HG03066 (cell line): ENCODE measurements at regions not wholly inside any gene's neighbourhood (a gene's known extent, or its start where the extent isn't known, plus 50 kb on each side); places are given as distances from the start of the nearest gene placed in this dataset.
"Not testable (repeated sequence)": the region's sequence is repeated elsewhere in the genome, so short reads cannot be mapped to it uniquely, and the experiment has no call there.

Experiments used
- ATAC-seq: cut with Tn5 transposase; IDR thresholded peaks from one replicate; pipeline ENCODE4 v1.9.1; 2021; ENCODE audit warnings: low read depth; ENCODE audit not compliant: unreplicated experiment

- no peak for ATAC-seq
These were observed 52.3 kb downstream of the MRPL57 start for GRCh38 chr13:21228738-21229137.

DNA sequence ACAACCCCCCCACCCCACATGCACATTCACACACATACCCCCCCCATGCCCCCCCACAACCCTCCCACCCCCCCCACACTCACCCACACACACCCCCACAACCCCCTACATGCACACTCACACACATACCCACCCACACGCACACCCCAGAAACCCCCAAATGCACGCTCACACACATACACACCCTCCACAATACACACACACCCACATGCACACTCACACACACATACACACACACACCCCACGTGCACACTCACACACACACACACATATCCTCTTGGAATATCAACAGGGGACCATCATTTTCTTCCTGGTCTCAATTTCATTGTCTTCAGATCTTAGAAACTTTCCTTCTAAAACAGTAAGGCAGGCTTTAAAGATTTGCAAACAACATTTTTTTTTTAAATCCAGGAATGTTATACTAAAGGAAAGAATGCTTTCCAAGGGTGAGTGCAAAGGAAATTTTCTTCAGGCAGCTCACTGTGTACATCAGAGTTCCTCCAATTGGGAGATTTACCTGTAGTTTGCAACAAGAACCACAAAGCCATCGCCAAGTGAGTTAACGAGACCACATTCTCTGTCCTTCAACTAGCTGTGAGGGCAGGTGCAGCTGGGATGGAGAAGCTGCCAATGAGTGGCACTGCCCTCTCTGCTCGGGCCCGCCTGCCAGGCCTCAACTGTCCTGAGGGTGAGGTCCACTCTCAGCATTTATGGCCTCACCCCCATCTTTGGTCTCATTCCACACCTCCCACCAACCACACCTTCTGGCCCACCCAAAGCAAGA, 53.0 kb downstream of the MRPL57 start:
- ATAC-seq = no peak

DNA sequence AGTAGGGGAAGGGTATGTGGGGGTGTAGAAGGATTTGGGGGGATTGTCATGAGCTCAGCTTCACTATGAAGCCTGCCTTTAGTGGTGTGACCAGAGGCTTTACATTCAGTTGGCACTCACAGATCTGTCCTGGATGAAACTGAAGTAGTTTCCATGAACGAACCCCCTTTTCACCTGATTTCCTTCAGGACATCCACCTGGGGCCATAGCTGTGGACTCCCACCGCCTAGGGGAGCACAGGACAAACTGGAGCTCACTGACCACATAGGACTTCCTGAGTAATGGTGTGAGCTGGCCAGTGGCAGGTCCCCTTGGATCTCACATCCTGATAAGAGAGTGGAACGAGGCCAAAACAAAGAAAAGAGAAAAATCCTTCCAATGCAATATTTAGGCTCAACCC, 54.1 kb downstream of the MRPL57 start:
- ATAC-seq = no peak

GRCh38 chr13:21231426-21231940, 55.0 kb downstream of the MRPL57 start:
- no peak for ATAC-seq

DNA sequence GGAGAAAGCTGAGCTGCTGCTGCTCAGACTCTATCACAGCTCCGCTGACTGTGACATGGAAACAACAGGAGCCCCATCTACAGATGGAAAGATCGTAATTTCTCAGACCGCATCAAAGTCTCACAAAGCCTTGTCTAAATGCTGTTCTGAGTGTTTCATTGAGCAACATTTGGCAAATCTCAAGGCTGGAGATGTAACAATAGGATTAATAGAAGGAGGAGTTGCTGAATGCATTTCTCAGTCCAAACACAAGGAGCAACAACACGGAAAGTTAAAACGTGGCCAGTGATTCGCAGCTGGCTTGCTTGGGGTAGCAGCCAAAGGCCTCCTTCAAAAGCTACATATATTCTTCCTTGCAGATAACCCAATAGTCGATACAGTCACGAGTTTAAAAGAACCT, 55.7 kb downstream of the MRPL57 start:
- ATAC-seq = no peak

DNA sequence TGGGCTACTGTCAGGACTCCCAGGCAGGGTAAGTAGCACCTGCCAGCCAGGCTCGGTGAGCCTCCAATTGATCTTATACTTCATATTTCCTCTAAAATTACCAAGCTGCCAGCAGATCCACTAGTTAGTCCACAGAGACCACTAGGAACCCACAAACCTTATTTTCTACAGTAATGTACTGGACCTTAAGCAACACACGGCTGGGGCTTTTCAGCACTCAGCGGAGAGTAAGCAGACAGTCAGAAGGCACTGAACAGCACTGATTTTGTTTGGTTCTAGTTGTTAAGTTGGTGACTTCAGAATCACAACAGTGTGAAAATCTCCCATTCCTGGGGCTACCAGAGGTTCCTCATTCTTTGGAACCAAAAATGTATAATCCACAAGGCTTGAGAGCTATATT, 56.1 kb downstream of the MRPL57 start:
- ATAC-seq = no peak

- no peak for ATAC-seq
These were observed 56.6 kb downstream of the MRPL57 start for GRCh38 chr13:21233086-21233485.

DNA sequence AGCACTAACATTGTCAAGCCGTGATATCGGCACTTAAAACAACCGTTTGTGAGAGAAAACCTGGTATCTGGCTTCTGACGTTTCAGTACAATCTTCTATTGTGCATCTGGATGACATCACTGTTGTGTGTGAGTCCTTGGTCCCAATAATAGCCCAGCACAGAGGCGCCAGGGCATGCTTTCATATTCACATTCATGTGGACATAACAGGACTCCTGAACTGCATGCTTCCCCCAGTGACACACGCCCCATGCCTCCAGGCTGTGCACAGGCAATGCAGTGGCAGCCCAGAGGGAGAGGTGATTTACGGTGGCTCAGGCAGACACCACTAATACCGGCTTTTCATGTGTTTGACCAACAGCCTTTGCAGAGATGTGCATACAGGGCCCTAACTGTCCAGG, 58.1 kb downstream of the MRPL57 start:
- no peak for ATAC-seq

DNA sequence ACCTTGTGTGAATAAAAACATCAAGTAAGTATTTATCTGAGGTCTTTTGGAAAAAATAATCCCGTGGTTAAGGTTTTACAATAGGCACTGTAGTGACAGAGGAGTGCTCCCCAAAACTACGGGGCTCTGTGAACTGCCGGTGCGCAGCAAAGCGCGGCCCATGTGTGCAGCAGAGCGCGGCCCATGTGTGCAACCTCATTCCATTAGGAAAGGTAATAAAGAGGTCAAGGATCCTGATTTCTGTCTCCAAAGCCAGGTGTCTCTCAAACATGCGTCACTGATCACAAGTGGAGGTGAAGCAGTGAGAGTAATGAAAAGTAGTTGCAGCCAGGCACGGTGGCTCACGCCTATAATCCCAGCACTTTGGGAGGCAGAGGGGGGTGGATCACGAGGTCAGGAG, 58.7 kb downstream of the MRPL57 start:
- ATAC-seq = no peak

- no peak for ATAC-seq
These were observed 60.6 kb downstream of the MRPL57 start for GRCh38 chr13:21237081-21237480.

- no peak for ATAC-seq
These were observed 61.8 kb downstream of the MRPL57 start for GRCh38 chr13:21238267-21238666.

DNA sequence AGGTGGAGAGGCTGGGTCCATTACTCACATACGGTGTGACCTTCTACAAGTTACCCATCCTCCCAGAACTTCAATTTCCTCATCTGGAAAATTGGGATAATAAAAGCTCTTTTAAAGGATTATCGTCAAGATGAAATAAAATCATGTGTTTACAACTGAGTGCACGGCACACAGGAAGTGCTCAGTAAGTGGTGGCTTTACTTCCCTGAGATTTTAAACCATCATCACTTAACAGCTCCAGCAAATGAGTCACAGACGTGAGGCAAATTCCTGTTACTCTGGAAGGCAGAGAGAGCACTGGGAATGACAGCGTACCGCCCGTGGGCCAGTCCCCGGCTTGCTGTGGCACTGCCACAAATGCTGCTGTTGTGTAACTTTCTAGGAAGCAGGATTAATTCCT, 64.1 kb downstream of the MRPL57 start:
- ATAC-seq = no peak

- ATAC-seq = no peak
These were observed 65.8 kb downstream of the MRPL57 start for GRCh38 chr13:21242236-21242635.

GRCh38 chr13:21243045-21243897, 66.8 kb downstream of the MRPL57 start:
- ATAC-seq = no peak

- ATAC-seq = not testable (repeated sequence)
These were observed 67.4 kb downstream of the MRPL57 start for GRCh38 chr13:21243898-21244184.

DNA sequence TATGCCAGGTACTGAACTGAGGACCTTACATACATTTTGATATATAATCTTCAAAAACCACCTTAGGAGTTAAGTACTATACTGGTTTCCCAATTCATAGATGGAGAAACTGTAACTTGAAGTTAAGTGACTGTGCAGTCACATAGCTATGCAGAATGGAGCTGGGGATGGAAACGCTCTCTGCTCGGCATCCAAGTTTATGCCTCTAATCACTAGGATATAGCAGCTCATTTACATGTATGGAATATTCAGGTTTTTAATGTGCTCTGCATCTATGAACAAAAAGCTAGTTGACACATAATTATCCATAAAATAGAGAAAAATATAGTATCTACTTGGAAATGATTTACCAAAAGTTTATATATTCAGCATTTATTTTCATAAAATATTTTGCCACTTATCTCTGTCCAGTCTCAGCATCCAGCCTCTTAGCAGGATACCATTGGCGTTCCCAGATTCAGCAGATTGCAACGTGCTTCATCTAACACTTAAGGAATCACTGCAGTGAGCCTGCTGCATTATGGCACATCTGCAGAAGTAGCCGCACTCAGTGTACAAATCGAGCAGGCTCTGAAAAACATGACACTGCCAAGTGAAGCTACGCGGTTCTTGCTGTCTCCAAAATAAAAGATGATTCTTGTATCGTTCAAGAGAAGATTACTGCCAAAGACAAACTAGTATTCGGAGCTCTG, 70.4 kb downstream of the MRPL57 start:
- ATAC-seq = no peak

- no peak for ATAC-seq
These were observed 79.9 kb downstream of the MRPL57 start for GRCh38 chr13:21256351-21256761.

DNA sequence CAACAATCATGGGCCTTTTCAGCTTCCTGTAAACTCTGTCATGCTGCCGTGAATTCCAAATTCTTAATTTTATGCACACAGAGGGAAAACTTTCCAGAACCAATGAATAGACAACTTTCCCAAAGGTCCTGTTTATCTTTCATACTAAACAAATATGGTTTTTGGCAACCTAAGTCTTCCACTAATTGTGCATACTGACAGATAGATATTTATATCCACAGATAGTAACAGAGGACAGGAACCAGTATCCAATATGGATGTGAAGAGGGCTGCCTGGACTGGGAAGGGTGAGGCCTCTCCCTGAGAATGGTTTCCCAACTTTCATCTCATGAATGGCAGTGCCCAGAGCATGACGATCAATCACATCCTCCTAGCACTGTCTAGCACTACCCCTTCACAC, 80.4 kb downstream of the MRPL57 start:
- no peak for ATAC-seq

DNA sequence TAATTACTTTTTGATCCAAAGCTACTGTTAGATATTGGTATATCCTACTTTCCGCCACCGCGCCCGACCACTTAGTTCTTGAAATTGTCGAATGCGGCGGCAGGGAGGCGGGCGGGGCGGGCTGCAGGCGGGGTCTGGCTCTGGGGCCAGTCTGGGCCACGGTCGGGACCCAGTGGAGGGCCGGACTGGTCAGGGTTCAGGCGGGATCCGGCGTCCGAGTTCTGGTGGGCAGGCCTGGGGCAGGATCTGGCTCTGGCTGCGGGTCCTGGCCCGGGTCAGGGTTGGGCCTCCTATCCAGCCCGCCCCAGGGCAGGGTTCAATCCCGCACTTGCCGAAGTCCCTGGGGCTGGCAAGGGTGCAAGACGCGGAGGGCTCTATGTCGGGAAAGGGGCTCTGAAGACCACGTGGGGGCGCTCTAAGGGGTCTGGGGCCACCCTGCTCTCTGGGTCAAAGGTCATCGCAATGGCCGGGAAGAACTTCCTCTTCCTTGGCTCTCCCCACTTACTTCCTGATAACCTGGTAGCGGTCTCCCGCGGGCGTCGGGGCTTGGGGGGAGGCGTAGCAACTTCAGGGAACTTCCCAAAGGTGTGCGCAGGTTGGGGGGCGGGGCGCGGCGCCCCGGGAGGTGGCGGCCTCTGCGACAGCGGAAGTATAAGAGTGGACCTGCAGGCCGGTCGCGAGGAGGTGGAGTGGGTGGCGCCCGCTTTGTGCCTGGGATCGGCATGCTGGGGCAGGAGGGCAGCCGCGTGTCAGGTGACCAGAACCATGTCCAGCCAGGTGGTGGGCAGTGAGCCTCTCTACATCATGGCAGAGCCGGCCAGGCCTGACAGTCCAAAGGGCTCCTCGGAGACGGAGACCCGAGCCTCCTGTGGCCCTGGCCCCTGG, 83.4 kb downstream of the MRPL57 start:
- ATAC-seq = no peak

GRCh38 chr13:21260561-21261290, 84.3 kb downstream of the MRPL57 start:
- ATAC-seq = not testable (repeated sequence)
